Stimulated activated naive CD4-positive, alpha-beta T cell treated with Interleukin-2 at 50 U/mL for 16 hours (primary cell): ENCODE measurements at regions not wholly inside any gene's neighbourhood (a gene's known extent, or its start where the extent isn't known, plus 50 kb on each side); places are given as distances from the start of the nearest gene placed in this dataset.

Experiments used
- DNase-seq: peaks from one replicate; lab custom pipeline; 2025; lab: John Stamatoyannopoulos, UW

DNA sequence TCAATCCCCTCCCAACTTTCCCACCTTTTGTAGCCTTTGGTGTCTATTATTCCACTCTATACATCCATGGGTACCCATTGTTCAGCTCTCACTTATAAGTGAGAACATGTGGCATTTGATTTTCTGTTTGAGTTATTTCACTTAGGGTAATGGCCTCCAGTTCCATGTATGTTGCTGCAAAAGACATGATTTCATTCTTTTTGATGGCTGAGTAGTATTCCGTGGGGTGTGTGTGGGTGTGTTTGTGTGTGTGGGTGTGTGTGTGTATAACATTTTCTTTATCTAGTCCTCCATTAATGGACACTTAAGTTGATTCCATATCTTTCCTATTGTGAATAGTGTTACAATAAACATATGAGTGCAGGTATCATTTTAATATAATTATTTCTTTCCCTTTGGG is 157.5 kb upstream of the FSTL4 start:
- DNase-seq: no peak

GRCh38 chr5:133763744-133764143 is 151.4 kb upstream of the FSTL4 start:
- DNase-seq: no peak

GRCh38 chr5:133761632-133762031 is 149.3 kb upstream of the FSTL4 start:
- no peak for DNase-seq

DNA sequence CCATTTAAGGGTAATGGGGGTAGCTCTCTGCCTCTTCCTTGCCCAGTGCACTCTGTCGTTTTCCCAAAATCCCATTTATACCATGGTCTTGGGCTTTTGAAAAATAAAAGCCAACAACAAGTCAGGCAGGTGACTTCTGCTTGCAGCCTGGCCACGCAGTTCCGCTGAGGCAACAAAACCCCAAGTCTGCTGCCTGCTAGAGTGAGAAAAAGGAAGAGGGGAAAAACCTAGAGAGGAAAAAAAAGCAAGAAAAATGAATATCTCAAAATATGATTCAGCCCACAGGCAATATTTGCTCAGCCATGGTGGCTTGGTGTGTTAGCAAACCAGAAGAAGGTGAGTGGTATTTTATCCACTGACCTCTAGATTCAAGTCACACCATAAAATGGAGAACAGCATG is 148.2 kb upstream of the FSTL4 start:
- no peak for DNase-seq

DNA sequence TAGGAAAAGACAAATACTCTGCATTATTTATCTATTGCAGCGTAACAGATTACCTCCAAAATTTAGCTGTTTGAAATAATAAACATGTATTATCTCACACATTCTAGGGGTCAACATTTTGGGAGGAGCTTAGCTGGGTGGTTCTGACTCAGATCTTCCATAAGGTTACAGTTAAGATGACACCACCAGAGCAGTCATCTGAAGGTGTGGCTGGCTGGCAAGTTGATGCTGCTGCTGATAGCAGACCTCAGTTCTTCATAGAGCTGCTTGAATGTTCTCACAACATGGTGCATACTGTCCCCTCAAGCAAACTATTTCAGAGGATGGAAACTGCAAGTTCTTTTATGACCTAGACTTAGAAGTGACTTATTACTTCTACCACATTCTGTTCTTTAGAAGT is 146.3 kb upstream of the FSTL4 start:
- DNase-seq: no peak

DNA sequence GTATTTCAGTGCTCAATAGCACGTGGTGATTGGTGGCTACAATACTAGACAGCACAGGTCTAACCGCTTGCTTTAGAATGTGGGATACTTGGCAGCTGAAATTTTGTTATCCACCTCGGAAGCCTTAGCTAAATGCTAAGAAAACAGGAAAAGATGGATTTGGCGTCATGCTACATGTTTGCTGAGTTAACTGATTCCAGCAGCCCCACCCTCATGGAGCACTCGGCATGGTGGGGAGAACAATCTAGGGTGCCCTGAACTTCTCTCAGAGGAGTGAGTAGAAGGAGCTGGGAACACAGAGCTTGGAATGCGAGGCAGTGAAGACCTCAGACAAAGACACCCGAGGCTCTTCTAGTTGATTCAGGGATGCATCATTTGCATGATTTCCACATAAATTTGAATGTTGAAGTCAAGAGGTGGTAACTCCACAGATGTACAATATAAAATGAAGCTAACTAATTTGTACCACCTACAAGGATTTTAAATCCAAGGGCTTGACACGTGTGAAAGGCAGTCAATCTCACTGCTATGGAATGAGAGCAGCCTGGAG is 145.1 kb upstream of the FSTL4 start:
- DNase-seq: no peak

- no peak for DNase-seq
These were observed 144.4 kb upstream of the FSTL4 start for GRCh38 chr5:133756756-133757155.

- no peak for DNase-seq
These were observed 143.7 kb upstream of the FSTL4 start for GRCh38 chr5:133756036-133756435.

- DNase-seq: no peak
These were observed 142.3 kb upstream of the FSTL4 start for GRCh38 chr5:133754575-133755169.

- no peak for DNase-seq
These were observed 141.5 kb upstream of the FSTL4 start for GRCh38 chr5:133753856-133754255.

- DNase-seq: no peak
These were observed 139.5 kb upstream of the FSTL4 start for GRCh38 chr5:133751846-133752245.

GRCh38 chr5:133751421-133751820 is 139.1 kb upstream of the FSTL4 start:
- DNase-seq: no peak

DNA sequence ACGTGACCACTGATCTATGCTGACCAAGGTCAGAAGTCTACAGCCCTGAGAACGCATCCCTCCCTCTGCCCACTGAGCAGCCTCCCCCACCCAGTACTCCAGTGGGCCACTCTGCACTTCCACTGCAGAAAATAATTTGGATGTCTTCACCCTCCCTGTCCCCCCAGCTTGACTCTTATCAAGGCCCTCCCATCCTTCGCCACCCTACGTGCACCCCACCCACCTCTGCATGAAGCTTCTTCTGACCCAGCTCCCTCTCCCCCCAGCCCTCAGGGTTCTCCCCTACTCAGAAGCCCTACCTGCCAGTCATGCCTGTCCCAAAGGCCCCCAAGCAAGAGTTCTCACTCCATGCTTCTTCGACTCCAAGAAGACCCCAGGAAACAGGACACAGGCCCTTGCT is 138.5 kb upstream of the FSTL4 start:
- no peak for DNase-seq

DNA sequence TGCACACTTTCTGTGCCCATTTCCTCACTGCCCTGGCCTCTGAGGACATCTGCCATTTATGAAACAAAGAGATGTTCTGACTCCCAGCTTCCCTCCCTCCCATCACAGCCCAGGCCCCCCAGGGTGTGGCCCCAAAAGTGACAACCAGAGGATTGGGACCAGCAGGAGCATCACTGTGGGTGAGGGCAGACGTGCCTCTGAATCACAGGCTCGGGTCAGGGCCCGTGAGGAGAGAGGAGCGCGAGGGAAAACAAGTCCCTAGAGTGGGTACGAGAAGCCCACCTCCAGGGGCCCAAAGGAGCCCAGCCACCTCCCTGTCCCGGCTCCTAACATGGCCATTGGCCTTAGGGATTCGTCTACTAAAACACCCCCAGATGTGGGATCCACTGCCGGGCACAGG is 138.0 kb upstream of the FSTL4 start:
- DNase-seq: no peak

GRCh38 chr5:133749331-133749985 is 137.1 kb upstream of the FSTL4 start:
- no peak for DNase-seq

- DNase-seq: no peak
These were observed 134.5 kb upstream of the FSTL4 start for GRCh38 chr5:133746834-133747233.

DNA sequence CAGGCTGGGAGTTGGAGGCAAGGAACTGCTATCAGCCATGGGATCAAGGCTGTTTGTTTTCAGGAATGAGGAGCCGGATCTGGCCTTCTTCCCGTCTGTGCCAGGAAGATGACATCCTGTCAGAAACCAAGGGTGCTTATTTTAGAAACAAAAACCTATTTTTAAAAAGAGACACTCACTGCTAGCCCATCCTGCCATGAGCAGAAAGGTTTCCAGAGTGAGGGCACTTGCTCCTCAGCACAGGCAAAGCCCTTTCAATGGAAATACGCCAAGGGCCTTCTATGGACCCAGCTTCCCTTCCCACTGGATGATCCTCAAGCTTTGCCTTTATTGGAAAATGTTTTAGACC is 132.6 kb upstream of the FSTL4 start:
- DNase-seq: no peak

- no peak for DNase-seq
These were observed 132.0 kb upstream of the FSTL4 start for GRCh38 chr5:133744051-133744959.

DNA sequence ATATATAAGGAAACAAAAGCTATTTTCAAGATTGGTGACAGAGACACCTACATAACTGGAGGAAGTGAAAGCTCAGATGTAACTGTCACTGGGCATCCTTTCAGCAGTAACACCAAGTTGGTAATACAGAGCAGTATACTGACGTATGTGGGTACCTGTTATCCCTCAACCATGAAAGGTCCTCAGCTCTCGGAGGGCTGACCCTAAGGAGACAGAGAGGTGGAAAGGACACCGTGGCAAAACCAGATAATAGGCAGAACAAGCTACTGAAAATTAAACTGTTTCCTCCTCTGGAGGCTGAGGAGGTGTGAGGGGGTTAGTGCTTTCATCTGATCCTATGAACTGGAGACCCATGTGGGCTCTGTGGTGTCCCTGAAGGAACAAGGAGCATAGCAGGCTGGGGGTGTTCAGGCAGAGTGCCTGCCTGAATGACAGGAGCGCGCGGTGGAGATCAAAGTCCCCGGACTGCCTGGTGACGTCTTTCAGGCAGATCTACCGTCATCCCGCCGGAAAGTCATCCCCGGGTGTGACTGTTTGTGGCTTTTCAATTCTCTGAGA is 130.2 kb upstream of the FSTL4 start:
- no peak for DNase-seq

- DNase-seq: no peak
These were observed 129.5 kb upstream of the FSTL4 start for GRCh38 chr5:133741818-133742355.

GRCh38 chr5:133741396-133741795 is 129.1 kb upstream of the FSTL4 start:
- DNase-seq: no peak

DNA sequence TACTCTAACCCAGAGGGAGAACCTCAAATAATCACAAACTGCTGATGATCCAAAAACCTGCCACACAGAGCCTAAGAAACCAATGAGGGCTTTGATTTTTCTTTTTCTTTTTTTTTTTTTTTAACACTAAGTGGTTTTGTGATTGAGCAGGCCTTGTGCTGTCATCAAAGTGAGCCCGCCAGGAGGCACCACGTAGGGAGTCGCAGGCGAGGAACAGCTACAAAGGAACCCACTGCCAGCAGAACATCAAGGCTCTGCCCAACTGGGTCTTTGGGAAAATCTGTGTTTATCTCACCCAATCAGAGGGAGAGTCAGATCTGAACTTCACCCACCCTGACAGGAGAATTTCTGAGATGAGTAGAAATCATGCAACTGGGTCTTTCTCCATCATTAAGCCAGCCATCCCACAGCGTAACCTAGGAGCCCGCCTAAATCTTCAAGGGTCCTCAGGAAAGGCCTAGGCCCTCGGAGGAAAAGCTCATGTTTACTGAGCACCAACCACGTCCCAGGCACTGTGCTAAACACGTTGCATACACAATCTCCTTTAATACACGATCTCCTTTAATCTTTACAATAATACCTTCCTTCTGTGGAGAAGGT is 126.9 kb upstream of the FSTL4 start:
- no peak for DNase-seq
